HG03280 (cell line): ENCODE measurements at regions not wholly inside any gene's neighbourhood (a gene's known extent, or its start where the extent isn't known, plus 50 kb on each side); places are given as distances from the start of the nearest gene placed in this dataset.

Experiments
- ATAC-seq: cut with Tn5 transposase; IDR thresholded peaks from one replicate; pipeline ENCODE4 v1.9.1; 2021; ENCODE audit warnings: mild to moderate bottlenecking, moderate library complexity; ENCODE audit not compliant: unreplicated experiment

DNA sequence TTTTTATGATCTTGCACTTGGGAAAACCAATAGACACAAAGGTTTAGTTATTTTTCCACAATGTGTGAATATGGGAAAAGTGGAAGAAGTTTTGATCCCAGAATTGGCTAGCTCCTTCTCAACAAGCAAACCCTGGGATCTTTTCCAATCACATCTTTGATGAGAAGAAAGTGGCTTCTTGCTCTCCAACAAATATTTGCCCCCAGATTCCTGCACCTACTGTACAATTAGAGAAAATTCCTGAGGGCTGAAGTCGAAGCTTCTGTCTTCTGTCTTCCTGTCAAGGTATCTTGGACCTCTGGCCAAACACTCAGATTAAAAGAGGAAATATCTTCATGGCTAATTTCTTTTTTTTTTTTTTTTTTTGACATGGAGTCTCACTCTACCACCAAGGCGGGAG is 113.1 kb upstream of the SLC45A1 start:
- ATAC-seq, result no peak

DNA sequence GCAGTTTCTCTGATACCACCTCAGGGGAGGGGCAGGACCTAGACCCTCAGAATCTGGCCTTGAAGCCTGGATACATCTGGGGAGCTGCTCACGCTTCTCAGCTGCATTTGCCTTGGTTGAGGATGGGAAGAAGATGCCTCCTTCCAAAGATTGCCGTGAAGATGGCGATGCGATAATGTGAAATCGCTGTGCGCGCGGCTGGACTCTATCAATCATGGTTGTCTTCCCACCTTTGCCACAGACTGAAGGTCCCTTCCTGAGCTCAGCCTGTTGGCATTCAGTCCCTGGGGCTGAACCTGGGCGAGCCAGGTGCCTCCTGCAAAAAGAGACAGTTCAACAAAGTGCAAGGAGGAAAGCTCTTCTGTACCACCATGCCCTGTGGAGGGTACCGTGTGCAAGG is 114.4 kb upstream of the SLC45A1 start:
- no peak for ATAC-seq

DNA sequence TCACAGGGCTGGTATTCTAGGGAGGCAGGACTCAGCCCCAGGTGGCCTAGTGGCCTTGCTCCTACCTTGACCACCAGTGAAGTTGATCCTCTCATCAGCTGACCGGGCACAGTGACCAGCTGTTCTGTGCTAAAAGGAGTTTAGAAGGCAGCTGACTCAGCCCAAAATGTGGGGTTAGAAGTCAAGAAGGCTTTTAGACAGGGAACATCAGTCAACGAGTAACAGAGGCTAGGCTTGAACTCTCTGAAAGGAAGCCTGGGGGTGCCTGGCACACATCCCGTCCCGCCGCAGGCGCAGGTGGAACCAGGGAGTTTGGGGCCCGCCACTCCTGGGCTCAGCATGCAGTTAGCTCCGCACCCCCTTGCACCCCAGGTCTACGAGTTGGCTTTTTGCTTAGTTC is 114.9 kb upstream of the SLC45A1 start:
- no peak for ATAC-seq

DNA sequence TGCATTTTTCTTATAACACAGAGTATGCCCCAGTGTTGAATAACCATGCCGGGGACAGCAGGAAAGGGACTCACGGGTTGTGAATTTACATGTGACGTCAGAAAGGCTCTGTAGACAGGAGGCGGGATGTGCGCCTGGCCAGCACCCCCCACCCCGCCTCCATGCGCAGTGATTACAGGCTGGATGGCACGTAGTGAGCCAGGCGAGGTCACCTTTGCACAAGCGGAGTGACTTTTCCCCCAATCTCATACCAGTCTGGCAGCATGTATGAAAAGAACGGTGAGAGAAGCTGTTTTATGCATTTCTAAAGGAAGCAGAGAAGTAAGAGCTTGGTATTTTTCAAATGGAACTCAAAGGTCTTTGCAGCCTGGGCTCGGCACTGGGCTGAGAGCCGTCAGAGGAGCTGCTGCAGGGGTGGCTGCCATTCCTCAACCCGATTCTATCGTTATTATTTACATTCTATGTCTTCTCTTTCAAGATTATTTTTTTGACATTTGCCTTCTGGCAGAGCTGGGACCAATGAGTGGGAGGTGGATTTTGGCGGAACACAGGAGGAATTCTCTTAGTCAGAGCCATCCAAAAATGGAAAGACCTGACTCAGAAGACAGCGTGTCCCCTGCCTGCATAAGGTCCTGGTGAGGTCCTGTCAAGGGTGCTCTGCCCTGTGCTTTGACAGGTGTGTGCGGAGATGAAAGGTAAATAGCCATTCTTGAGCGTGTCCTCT is 115.6 kb upstream of the SLC45A1 start:
- ATAC-seq, result no peak

DNA sequence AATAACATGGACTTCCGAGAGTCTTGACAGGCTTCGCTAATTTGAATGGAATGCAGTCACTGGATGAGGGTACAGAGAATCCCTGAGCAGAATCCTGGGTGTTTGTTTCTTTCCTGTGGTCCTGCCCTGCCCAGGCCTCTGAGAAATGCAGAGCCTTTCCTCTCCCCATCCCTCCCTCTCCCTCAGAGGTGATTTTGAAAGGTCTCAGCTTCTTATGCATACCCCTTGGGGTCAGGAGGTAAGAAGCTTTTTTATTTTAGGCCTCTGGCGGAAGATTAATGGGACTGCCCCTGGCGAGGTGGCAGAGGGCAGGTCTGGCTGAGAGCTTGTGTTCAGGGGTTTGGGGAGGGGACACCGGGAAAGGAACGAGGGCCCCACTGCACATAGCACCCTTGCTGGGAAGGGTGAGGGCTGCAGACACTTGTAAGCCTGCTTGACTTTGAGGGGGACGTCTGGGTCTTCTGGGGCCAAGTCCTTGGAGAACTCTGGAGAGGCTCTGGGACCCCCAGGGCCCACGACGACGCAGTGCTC is 116.5 kb upstream of the SLC45A1 start:
- ATAC-seq, result no peak

DNA sequence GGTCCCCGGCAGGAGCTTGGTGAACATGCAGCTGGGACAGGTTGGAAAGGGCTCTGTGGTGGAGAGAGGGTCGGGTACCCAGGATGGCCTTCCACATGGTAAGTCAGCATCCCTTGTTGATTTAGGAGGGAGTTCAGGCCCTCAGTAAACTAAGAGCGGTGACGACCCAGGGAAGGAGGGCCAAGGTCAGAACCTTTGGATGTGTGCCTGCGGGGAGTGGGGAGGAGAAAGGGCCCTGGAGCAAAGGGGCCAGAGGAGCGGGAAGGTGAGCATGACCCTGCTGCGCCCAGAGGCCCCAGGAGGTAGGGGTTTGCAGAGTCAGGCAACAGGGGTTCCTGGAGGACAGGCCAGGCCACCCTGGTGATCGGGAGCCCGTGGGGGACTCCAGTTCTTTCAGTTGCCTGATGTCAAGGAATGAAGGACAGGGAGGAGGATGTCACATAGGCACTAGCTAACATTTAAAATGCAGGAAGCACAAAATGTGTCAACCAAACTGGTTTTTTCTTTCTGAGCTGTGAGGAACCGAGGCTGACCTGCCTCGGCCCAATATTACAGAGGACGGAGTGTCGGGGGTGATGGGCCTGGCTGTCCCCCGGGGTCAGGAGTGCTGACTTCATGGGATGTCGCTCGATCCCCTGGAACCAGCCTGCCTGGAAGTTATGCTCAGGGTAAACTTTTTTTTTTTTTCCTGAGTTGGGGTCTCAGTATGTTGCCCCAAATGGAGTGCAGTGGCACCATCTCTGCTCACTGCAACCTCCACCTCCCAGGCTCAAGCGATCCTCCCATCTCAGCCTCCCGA is 117.4 kb upstream of the SLC45A1 start:
- ATAC-seq, result no peak

DNA sequence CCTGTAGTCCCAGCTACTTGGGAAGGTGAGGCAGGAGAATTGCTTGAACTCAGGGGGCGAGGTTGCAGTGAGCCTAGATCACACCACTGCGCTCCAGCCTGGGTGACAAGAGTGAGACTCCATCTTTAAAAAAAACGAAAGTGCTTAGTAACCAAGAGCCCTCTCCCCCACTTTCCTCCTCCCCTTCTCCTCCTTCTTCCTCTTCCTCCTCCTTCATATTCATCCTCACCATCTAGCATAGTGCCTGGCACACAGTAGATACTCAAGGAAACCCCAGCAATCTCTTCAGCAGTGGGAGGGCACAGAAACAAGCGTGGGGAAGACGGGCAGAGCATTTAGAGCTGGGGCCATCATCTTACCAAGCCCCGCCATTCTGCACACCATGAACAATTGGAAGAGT is 119.4 kb upstream of the SLC45A1 start:
- no peak for ATAC-seq

DNA sequence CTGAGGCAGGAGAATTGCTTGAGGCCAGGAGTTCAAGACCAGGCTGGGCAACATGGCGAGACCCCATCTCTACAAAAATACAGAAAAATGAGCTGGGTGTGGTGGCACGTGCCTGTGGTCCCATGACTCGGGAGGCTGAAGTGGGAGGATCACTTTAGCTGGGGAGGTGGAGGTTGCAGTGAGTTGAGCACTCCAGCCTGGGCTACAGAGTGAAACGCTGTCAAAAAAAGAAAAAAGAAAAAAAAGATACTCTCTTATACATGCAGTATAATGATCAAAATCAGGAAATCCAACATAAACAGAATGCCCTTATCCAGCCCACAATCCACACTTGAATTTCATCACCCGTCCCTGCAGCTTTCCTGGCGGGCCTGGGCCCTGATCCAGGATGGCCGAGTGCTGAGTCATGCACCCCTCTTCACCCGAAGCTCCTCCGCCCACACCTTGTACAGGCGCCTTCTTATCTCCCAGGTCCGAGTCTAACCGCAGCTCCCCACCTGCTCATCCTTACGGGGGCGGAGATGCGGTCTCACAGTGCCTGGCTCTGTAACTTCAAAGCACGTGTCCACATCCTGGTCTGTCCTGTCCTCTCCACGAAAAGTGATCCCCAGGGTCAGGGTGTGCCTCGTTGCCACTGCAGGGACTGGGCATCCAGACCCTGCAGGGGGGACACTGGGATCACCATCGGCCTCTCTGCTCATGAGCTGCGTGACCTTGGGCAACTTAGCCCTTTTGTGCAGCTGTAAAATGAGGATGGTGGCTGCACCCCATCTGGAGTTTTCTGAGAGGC is 120.2 kb upstream of the SLC45A1 start:
- ATAC-seq, result no peak

DNA sequence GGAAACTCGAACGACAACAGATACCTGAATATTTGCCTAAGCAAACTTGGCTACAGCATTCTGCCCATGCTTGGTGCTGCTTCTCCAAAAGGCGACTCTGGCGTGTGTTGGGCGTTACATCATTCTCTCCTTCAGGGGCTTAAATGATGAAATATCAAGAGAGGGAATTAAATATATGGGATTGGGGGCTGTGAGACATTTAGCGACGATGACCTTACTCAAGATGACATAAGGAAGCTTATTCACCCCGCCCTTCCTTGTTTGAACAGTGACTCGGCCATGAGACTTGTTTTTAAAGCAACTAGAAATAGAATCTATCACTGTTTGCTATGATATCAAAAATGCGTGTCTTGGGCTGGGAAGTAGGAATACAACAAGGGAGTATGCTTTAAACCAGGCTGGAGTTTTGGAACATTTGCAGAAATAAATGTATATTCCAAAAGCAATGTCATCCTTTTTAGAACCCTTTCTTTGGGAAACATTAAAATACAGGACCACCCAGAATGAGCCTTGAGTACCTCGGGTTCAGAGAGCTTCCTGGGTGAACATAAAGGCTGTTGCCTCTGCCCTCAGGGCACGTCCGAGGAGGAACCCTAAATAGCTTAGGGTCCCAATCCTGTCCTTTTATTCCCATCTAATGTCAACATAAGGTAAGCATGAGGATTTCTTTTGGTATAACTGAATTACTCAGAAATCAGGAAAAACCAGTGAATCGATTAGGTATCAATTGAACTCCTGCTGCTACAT is 123.3 kb upstream of the SLC45A1 start:
- ATAC-seq, result no peak

DNA sequence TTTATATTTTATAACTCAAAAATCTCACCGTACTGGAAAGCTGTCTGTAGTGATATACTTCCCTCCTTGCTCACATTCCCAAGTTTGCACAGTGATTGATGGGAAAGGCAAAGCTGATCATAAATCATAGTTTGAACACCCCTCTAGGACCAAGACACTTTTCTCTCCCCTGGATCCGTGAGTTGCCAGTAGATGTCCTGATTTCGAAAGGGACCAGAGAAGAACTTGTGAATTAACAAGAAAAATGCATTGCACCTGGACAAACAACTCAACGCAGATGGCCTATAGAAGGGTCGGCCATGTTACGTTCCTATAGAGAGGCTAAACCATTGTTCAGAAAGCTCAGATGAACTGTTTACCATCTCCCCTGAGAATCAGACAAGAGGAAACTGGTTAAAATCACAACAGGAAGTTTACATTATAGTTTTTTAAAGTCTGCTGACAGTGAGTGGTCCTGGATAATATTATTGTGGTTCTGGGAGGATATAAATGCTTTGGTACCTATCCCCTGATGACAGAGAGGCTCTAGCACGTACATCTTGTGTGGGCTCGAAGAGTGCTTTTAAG is 124.0 kb upstream of the SLC45A1 start:
- no peak for ATAC-seq

DNA sequence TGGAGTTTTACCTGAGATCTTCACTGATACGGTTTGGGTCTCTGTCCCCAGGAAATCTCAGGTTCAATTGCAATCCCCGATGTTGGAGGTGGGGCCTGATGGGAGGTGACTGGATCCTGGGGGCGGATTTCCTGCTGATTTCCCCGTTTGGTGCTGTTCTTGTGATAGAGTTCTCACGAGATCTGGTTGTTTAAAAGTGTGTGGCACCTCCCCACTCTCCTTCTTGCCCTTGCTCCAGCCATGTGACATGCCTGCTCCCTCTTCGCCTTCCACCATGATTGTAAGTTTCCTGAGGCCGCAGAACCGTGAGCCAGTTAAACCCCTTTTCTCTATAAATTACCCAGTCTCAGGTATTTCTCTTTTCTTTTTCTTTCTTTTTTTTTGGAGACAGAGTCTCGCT is 126.4 kb upstream of the SLC45A1 start:
- ATAC-seq, result no peak

DNA sequence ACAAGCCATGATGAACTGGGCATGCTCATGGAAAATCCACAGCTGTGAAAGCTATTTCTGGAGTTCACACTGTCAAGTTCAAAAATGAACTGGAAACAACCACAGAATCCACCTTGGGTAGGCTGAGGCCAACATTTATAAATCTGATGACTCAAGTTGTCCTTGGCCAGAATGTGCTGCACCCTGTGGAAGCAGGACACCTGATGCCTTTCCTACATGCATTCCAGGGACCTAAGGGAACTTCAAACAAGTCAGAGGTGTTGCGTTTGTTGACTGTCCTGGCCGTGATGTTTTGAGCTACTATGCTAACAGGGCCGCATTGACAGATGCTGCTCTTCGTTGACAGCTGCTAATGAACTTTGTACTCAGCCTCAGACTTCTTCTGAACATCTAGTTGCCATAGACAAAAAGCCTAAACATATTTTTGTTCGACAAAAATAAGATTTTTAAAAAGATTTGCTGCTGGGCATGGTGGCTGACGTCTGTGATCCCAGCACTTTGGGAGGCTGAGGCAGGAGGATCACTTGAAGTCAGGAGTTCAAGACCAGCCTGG is 127.9 kb upstream of the SLC45A1 start:
- ATAC-seq, result no peak

DNA sequence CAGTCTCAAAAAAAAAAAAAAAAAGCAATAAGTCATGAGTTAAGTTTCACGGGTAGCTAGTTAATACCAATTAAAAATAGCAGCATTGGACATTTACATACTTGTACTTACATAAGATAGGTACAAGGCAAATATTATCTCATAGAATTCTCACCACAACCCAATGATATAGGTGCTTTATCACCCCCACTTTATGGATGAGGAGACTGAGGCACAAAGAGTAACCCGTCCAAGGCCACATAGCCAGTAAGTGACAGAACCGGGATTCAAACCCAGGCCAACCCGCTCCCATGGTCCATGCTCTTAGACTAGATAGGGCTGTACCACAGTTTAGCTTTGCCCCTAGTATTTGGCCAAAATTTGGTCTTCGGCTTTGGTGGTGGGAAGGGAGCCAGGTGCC is 132.5 kb upstream of the SLC45A1 start:
- ATAC-seq, result no peak

DNA sequence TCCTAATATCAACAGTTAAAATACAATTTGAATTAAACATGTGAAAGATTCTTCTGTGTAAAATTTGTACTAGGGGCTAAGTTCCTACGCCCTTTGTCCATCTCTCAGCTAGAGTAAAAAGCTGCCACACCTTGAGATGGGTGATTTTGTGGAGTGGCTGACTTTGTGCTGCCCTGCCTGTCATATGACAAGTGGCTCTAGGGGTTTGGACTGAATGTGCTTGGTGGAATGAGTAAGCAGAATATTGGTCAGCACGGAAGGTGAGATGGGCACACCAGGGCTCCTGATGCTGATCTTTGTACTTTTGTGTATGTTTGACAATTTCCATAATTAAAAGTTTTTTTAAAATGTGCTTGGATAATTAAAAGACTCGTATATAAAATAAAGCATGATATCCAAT is 133.6 kb upstream of the SLC45A1 start:
- no peak for ATAC-seq

DNA sequence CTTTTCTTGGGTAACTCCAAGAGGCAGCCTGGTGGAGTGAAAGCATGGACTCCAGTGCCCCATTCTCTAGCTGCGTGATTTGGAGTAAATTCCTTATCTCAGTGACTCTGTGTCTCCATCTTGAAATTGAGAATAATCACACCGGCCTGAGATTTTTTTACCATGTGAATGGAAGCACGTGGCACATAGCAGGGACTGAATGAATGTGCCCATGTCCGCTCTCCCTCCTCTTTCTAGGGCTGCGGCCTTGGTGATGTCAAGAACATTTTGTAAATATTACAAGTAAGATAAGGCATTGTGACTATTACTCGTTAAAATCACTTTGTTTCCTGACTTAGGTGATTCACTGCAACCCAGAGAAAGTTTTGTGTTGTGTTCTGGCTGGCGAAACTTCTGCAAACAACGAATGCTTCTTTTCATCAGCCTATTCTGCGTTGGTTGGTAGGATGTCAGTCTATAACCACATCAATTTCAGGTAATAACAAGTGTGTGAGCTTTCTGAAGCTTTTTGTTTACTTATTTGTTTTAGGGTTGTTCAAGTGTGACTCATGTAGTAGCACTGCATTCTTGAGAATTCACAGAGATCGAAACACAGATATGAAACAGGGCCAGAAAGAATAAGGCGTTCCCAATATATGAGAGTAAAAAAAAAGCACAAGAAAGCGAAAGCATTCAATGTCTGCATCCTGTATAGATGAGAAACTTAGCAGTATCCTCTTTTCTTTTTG is 135.7 kb upstream of the SLC45A1 start:
- ATAC-seq, result no peak

DNA sequence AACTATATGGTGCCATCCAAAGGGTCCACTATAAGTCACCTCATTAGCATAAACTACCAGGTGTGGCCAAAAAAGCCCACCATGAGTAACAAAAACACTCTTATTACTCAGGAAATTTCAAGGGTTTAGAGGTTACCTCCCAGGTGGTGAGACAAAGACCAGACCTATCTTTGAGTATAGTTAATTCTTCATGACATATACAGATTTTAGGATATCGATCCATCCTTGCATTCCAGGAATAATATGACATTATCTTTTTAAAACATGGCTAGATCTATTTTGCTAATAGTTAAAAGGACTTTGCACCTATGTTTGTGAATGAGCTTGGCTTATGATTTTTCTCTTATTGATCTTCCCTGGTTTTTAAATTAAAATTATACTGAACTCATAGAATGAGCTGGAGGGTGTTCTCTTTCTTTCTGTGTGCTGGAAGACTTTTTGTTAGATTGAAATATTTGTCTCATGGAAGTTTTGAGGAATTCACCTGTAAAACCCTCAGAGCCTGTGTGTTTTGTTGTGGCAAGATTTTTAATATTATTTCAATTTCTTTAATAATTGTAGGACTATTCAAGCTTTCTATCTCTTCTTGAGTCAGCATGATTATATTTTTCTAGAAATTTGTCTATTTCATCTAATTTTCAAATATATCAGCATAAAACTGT is 138.7 kb upstream of the SLC45A1 start:
- ATAC-seq, result no peak

DNA sequence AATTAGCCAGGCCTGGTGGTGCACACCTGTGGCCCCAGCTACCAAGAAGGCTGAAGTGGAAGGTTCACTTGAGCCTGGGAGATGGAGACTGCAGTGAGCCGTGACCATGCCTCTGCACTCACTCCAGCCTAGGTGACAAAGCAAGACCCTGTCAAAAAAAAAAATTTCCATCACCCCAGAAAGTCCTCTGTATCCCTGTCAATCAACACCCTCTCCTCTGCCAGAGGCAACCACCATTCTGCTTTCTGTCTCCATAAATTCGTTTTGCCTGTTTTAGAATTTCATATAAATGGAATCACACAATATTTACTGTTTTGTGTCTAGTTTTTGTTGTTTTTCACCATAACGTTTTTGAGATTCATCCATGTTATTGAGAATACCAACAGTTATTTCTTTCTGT is 141.6 kb upstream of the SLC45A1 start:
- ATAC-seq, result no peak

DNA sequence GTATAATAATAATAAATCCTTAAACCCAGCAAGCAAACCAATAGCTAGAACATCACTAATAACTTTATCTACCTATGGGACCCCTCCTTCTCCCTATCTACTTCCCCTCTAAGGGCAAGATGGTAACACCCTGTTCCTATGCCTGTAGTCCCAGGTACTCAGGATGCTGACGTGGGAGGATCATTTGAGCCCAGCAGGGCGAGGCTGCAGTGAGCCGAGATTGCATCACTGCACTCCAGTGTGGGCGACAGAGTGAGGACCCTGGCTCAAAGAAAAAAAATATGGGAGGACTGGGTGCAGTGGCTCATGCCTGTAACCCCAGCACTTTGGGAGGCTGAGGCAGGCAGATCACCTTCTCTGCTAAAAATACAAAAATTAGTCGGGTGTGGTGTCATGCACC is 143.1 kb upstream of the SLC45A1 start:
- ATAC-seq, result no peak
